ENCODE measurements at regions not wholly inside any gene's neighbourhood (a gene's known extent, or its start where the extent isn't known, plus 50 kb on each side); places are given as distances from the start of the nearest gene placed in this dataset.

GRCh38 chr10:33126742-33127141 is 168.7 kb upstream of the ITGB1 start:
- DNase-seq = no peak

- DNase-seq = no peak
Measured at GRCh38 chr10:33125522-33126517, 167.8 kb upstream of the ITGB1 start.

GRCh38 chr10:33125111-33125510 is 167.1 kb upstream of the ITGB1 start:
- DNase-seq = no peak

DNA sequence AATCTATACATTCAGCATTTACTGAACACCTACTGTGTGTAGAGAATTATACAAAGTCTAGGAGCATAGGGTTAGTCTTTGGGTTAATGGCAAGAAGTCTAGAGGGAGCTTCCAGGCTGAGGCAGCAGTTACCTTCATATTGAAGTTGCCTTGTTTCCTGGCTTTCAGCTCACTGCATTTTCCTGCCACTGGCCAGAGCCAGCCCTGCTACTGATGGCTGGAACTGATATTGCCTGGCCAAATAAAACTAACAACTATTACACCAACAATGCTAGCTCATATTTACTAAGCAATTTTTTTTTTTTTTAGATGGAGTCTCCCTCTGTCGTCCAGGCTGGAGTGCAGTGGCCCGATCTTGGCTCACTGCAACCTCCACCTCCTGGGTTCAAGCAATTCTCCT is 165.7 kb upstream of the ITGB1 start:
- no peak for DNase-seq

DNA sequence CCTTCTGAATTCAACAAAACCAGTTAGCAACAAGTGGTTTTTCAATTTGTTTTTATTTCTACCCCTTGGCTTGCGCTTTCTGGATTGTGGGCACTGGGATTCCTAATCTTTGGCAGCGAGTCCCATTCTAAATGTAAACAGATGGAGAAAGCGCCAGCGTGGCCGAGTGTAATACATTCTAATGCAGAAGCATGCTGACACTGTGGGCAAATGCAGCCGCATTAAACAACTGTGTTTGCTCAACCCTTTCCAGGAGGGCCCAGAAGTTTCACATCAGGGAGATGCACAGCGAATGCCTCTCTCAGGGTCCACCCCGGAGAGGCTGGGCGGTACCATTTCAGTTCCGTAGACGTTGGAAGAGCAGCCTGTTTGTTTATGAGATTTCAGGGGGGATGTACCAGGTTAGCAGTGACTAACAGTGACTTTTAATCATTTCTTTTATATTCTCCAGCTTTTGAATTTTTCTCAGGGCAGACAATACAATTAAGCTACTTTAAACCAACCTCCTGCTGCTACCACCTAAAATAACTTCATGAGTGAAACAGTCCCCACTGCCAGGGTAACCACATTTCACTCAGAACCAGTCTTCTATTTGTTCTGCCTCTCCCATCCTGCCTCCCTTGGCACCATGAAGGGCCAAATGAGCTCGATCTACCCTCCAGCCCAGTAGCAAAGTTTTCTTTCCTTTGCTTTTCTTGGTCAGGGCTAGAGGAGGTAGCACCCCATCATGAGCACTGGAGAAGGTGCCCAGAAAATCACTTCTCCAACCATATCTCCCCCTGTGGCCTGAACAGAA is 164.2 kb upstream of the ITGB1 start:
- DNase-seq = no peak

DNA sequence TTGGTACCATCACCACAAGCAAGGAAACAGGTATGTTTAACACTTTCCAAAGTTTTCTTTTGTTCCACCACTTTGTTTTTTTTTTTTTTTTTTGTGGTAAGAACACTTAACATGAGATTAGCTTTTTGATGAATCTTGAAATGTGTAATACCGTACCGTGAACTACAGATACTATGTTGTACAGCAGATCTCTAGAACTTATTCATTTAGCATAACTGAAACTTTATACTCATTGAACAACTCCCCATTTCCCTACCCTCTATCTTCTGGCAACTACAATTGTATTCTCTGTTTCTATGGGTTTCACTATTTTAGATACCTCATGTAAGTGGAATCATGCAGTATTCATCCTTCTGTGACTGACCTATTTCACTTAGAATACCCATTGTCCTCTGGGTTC is 162.7 kb upstream of the ITGB1 start:
- DNase-seq = no peak

DNA sequence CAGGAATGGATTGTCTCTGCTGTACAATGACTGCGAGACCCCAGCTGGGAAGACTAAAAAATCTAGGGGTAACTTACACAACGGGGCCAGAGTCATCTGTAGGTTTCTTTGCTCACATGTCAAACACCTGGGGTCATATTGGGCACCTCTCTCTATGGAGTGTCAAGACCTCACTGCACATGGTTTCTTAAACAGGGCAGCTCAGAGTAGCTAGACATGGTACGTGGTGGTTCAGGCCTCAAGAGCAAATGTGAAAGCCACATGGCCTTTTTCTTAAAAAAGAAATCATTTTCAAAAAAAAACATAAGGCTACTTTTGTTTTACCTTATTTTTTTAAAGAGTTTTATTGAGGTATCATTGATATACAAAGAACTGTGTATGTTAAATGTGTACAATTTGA is 162.2 kb upstream of the ITGB1 start:
- DNase-seq = no peak

DNA sequence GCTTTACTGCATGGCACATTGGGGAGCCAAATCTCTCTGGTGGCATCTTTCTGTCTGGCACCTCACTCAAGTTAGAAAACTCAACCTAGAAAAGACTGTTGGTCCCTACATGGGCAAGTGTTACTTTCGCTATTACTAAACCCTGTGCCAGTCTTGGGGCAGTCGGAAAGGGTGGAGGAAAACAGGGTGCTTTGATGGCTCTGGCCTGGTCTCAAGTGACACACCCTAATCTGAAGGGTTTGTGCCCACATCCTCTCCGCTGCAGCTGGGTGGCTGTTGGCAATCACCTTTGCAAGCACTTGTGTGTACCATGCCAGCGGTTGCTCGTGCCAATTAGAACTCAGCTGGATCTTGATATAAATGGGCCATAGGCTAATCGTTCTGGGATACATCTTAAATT is 159.8 kb upstream of the ITGB1 start:
- no peak for DNase-seq

DNA sequence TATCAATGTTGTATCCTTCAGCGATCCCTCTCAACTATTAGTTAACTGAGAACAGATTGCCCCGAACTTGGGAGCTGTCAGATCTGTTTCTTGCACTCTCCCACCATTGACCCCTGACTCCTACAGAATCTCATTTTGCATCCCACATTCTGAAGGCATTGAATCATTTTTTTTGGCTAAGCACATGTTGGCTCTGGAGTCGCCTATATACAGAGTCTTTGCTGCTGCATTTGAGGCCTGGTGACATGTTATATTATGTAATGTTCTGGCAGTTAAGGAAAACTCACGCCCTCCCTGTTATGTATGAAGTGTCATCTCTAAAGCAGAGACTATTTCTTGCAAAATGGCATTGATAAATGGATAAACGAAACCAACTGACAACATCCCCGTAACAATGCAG is 159.2 kb upstream of the ITGB1 start:
- DNase-seq = no peak

- DNase-seq = no peak
Measured at GRCh38 chr10:33115738-33116719, 158.0 kb upstream of the ITGB1 start.

DNA sequence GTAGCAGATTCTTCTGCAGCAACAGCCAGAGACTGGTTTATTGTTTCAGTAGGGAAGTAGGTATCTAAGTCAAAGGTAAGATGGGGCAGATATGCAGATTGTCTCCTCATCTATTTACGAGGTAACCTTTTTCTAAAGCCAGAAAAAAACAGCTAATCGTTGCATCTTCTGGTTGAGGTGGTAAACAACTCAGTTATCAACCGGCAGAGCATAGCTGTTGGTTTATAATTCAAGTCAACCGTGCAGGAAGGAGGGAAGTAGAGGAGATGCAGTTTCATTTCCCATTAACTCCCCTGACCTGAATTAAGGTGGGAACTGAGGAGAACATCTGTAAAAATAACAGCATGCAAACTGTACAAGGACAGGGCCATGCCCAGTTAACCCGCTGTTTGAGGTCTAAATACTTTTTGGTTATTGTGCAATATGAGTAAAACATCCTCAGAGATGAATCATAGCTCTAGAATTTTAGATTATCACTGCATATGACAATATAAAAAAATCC is 156.5 kb upstream of the ITGB1 start:
- no peak for DNase-seq

- DNase-seq = no peak
Measured at GRCh38 chr10:33113466-33113865, 155.4 kb upstream of the ITGB1 start.

GRCh38 chr10:33112831-33113455 is 154.9 kb upstream of the ITGB1 start:
- DNase-seq = no peak

DNA sequence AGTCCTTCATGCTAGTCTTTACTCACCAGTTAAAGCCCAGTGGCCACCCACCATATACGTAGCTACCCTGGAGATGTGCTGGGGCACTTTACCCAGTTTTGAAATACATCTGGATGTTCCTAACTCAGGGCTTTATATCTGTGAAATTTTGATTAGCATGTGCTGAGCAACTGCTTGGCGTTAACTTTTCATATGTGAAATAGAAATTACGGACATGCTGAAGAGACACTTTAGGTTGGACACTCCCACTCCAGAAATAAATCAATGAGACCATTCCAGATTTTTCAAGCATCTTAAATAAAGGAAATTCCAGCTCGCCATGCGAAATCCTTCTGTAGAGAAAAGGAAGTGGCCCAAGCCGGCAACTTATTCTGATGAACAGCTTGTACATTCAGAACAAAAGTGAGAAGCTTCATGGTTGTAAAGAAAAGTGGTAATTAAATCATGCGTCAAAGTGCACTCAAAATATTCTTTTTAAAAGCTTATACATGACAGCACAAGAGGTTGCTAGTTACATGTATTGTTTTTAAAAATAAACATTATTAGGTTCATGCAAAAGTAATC is 153.5 kb upstream of the ITGB1 start:
- DNase-seq = no peak

DNA sequence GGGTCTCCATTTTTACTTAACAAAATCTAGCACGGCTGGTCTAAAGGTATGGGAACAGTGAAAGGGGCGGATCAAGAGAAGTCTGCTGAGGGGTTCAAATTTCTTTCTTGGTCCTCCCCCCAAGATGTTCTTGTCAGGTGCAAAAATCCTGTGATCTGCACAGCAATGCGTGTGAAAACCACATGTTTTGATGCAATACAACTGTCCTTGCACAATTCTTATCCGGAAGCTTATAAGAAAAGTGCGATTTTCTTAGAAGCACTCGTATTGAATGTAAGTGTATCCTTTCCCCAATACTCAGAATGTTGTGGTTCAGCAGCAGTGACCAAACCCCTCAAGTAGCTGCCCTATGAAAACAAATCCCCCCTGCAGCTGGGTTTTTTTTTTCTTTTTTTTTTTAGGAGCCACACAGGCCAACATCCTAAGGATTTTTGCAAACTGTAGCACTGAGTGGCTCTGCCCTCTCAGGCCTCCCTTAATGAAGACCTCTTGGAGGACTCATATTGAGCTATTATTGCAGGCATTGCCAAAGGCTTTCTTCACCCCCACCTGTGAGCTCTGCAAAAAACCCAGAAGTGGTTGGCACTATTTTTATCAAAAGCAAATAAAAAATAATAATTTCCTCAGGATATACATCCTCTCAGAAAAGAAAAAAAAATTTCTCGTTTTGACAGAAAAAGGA is 151.9 kb upstream of the ITGB1 start:
- no peak for DNase-seq

GRCh38 chr10:33109384-33109783 is 151.4 kb upstream of the ITGB1 start:
- DNase-seq = no peak

DNA sequence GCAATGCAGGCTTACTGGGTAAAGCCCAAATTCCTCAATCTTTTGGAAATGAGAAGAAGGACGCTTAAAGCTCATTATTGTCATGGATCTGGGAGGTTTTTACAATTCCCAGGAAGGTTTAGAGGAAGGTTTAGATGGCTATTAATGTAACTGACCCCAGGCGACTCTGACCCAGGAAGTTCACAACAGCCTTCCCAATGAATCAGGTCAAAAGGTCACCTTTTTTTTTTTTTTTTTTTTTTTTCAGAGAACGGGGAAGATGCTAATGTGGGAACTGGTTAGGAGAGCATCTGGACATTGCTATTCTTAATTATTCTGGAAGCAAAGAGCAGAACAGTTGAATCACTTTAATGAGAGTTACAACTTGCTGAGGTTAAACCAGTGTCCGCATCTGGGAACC is 149.9 kb upstream of the ITGB1 start:
- DNase-seq = no peak

GRCh38 chr10:33106767-33107166 is 148.7 kb upstream of the ITGB1 start:
- no peak for DNase-seq

GRCh38 chr10:33103863-33104379 is 145.9 kb upstream of the ITGB1 start:
- DNase-seq = no peak

DNA sequence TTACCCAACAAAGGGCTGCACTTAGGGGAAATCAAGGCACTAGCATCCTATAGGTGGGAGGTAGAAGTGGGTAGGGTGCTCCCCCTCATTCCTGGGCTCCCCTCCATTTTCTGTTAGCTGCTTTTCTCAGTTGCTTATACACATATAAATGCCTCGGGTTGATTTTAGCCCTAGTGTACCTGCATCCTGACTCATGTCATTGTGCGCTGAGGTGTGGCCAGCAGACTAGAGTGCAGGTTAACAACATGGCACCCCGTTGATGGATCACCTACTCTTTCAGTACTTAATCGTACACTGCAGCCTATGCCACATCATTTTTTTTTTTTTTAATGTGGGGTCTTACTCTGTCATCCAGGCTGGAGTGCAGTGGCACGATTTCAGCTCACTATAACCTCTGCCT is 144.0 kb upstream of the ITGB1 start:
- no peak for DNase-seq

GRCh38 chr10:33101392-33101787 is 143.4 kb upstream of the ITGB1 start:
- no peak for DNase-seq

Data from NCI-H2107 (cell line).